ENCODE measurements at regions not wholly inside any gene's neighbourhood (a gene's known extent, or its start where the extent isn't known, plus 50 kb on each side); places are given as distances from the start of the nearest gene placed in this dataset.

DNA sequence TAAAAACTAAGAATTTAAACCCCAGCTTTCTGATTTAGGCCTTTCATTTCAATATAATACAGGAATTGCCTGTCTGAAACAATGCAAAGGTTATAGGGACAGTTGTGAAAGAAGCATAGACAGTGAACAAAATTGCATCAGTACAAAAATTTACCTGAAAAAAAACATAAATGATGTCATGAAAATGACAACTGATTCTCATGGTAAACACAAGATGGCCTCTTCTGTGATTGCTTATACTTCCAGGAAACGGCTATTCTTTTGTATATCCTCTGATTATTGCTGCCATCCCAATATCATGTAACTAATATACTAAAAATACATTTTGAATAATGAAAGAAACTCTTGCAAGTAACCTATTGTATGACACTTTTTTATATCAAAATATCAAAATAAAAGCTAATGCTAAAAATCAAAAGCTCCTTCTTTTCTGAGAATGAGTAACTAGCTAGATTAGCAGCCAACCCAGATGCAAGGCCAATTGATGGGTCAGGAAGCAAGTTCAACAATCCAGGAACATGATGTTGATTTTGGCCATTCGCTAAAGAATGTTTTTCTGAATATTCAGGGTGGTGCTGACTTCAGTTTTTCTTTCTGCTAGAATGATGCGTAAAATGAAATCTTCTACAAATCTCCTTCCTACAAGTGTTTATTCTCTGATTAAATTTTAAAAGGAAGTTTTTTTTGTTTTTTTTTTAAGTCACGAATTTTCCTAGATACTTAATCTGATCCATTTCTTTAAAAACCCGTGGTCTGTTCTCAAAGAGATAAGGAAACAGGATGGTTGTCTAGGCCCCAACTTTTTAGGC, 83.6 kb downstream of the ALX1 start:
- no peak for TF ChIP-seq POLR2A (IDR thresholded peaks at IDR 0.05)
- TF ChIP-seq CTCF (IDR thresholded peaks at IDR 0.05): no peak
